Effector memory CD8-positive, alpha-beta T cell (primary cell): ENCODE measurements at regions not wholly inside any gene's neighbourhood (a gene's known extent, or its start where the extent isn't known, plus 50 kb on each side); places are given as distances from the start of the nearest gene placed in this dataset.

Source experiments
- ATAC-seq: fragments of 150-1000 bp; cut with Tn5 transposase; replicated peaks from 2 replicates; pipeline ENCODE4 v1.10.0; 2021; ENCODE audit warnings: mild to moderate bottlenecking, moderate library complexity
- DNase-seq, 3 experiments: peaks; one replicate each; pipeline ENCODE4 v3.0.0; 2021
- H3K27ac Mint-ChIP-seq, 2 donors: one replicate each; pipeline ENCODE4 v1.8.0; 2022; ENCODE audit warnings: mild to moderate bottlenecking in 2 of 2, mixed read lengths in 2 of 2, moderate library complexity in 2 of 2
- H3K27me3 Mint-ChIP-seq, 2 donors: one replicate each; pipeline ENCODE4 v1.8.0; 2022; ENCODE audit warnings: mixed read lengths in 2 of 2
- H3K36me3 Mint-ChIP-seq: one replicate; pipeline ENCODE4 v1.8.0; 2022; ENCODE audit warnings: mild to moderate bottlenecking, moderate library complexity, mixed read lengths; ENCODE audit not compliant: insufficient read depth
- H3K4me1 Mint-ChIP-seq, 2 donors: one replicate each; pipeline ENCODE4 v1.8.0; 2022; ENCODE audit warnings: low read depth in 2 of 2, mixed read lengths in 2 of 2
- H3K4me3 Mint-ChIP-seq, 2 donors: one replicate each; pipeline ENCODE4 v1.8.0; 2022; ENCODE audit warnings: mild to moderate bottlenecking in 2 of 2, mixed read lengths in 2 of 2, moderate library complexity in 2 of 2
- H3K9me3 Mint-ChIP-seq, 2 donors: one replicate each; pipeline ENCODE4 v1.8.0; 2022; ENCODE audit warnings: mixed read lengths in 2 of 2

- H3K27ac Mint-ChIP-seq, result no peak overlapping the region
- DNase-seq (no peak), ATAC-seq (no peak)
- no peaks in the 10 kb centered on the region for H3K4me1 Mint-ChIP-seq
- H3K4me3 Mint-ChIP-seq, result no peak overlapping the region
- H3K9me3 Mint-ChIP-seq, result no peaks in the 10 kb centered on the region
- H3K36me3 Mint-ChIP-seq, result no peaks in the 10 kb centered on the region
- H3K27me3 Mint-ChIP-seq, result no peaks in the 10 kb centered on the region
These were observed 427.1 kb downstream of the TCERG1L start for GRCh38 chr10:130884456-130884855.

- no peaks in the 10 kb centered on the region for H3K27me3 Mint-ChIP-seq
- H3K36me3 Mint-ChIP-seq, result no peaks in the 10 kb centered on the region
- H3K4me3 Mint-ChIP-seq, result no peak overlapping the region
- no peak overlapping the region for H3K27ac Mint-ChIP-seq
- no peaks in the 10 kb centered on the region for H3K4me1 Mint-ChIP-seq
- DNase-seq (no peak), ATAC-seq (no peak)
- no peaks in the 10 kb centered on the region for H3K9me3 Mint-ChIP-seq
These were observed 426.4 kb downstream of the TCERG1L start for GRCh38 chr10:130885021-130885655.

DNA sequence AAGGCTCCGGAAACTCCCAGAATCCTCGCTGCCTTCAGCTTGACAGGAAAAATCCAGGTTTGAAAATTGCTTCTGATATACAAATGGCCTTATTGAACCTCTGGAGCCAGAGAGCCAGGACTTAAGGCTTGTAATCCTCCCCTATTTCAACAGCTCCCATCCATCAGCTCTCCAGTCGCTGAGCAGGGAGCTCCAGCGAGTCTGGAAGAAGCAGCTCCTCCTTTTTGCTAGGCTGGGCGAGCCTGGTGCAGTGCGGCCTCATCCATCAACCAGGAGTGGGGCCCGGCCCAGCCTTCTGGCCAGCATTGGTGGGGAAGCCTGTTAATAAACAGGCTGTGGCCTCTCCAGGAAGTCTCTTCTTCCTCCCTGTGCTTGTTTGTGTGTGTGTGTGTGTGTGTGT, 424.4 kb downstream of the TCERG1L start:
- ATAC-seq, result no peak
- no peaks in the 10 kb centered on the region for H3K27me3 Mint-ChIP-seq
- H3K4me3 Mint-ChIP-seq, result no peak overlapping the region
- H3K36me3 Mint-ChIP-seq, result no peaks in the 10 kb centered on the region
- H3K9me3 Mint-ChIP-seq, result no peaks in the 10 kb centered on the region
- no peak for DNase-seq
- H3K27ac Mint-ChIP-seq, result no peak overlapping the region
- H3K4me1 Mint-ChIP-seq, result no peaks in the 10 kb centered on the region

- ATAC-seq, result no peak
- no peak overlapping the region for H3K27ac Mint-ChIP-seq
- H3K4me3 Mint-ChIP-seq, result no peak overlapping the region
- no peaks in the 10 kb centered on the region for H3K27me3 Mint-ChIP-seq
- no peaks in the 10 kb centered on the region for H3K9me3 Mint-ChIP-seq
- no peaks in the 10 kb centered on the region for H3K4me1 Mint-ChIP-seq
- H3K36me3 Mint-ChIP-seq, result no peaks in the 10 kb centered on the region
- no peak for DNase-seq
These were observed 423.0 kb downstream of the TCERG1L start for GRCh38 chr10:130888493-130888892.

GRCh38 chr10:130889240-130889639, 422.3 kb downstream of the TCERG1L start:
- H3K9me3 Mint-ChIP-seq, result no peaks in the 10 kb centered on the region
- ATAC-seq (no peak), DNase-seq (no peak)
- no peaks in the 10 kb centered on the region for H3K36me3 Mint-ChIP-seq
- no peaks in the 10 kb centered on the region for H3K27me3 Mint-ChIP-seq
- no peak overlapping the region for H3K27ac Mint-ChIP-seq
- H3K4me3 Mint-ChIP-seq, result no peak overlapping the region
- H3K4me1 Mint-ChIP-seq, result no peaks in the 10 kb centered on the region

GRCh38 chr10:130889780-130890179, 421.7 kb downstream of the TCERG1L start:
- H3K27me3 Mint-ChIP-seq, result no peaks in the 10 kb centered on the region
- H3K4me3 Mint-ChIP-seq, result no peak overlapping the region
- ATAC-seq (no peak), DNase-seq (no peak)
- no peak overlapping the region for H3K27ac Mint-ChIP-seq
- no peaks in the 10 kb centered on the region for H3K4me1 Mint-ChIP-seq
- H3K36me3 Mint-ChIP-seq, result no peaks in the 10 kb centered on the region
- H3K9me3 Mint-ChIP-seq, result no peaks in the 10 kb centered on the region

- Mint-ChIP-seq H3K27me3 (no peaks in the 10 kb centered on the region), H3K9me3 (no peaks in the 10 kb centered on the region), H3K36me3 (no peaks in the 10 kb centered on the region), H3K4me1 (no peaks in the 10 kb centered on the region), H3K4me3 (no peak overlapping the region), H3K27ac (no peak overlapping the region)
- DNase-seq (no peak), ATAC-seq (no peak)
These were observed 420.5 kb downstream of the TCERG1L start for GRCh38 chr10:130891066-130891465.

GRCh38 chr10:130894471-130894870, 417.1 kb downstream of the TCERG1L start:
- H3K27me3 Mint-ChIP-seq, result no peaks in the 10 kb centered on the region
- H3K27ac Mint-ChIP-seq, result no peak overlapping the region
- no peak for DNase-seq
- peaks cover 0 to 3% of the 10 kb centered on the region in 2 donors for H3K9me3 Mint-ChIP-seq
- H3K4me1 Mint-ChIP-seq, result peaks cover 0 to under 1% of the 10 kb centered on the region in 2 donors
- no peak for ATAC-seq
- H3K4me3 Mint-ChIP-seq, result no peak overlapping the region
- no peaks in the 10 kb centered on the region for H3K36me3 Mint-ChIP-seq

GRCh38 chr10:130895161-130895560, 416.4 kb downstream of the TCERG1L start:
- peaks cover 0 to 2% of the 10 kb centered on the region in 2 donors for H3K4me1 Mint-ChIP-seq
- H3K4me3 Mint-ChIP-seq, result no peak overlapping the region
- peaks cover 0 to 7% of the 10 kb centered on the region in 2 donors for H3K9me3 Mint-ChIP-seq
- ATAC-seq (no peak), DNase-seq (no peak)
- no peak overlapping the region for H3K27ac Mint-ChIP-seq
- H3K27me3 Mint-ChIP-seq, result no peaks in the 10 kb centered on the region
- H3K36me3 Mint-ChIP-seq, result no peaks in the 10 kb centered on the region

DNA sequence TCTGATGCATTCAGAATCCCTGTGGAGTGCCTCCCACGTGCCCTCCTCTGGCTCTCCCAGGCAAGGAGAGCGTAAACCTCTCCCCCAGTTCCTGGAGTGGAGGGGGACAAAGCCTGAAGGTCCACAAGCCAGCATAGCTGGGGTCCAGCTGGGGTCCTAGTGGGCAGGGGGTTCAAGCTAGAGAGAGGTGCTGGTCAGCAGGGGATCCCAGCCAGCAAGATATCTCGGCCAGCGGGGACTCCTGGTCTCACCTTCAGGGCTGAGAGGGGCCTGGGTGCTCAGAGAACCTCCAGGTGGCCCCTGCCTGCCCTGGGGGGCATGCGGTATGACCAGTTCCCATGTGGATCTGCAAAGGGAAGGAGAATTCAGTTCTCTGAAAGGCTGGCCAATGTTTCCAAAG, 413.7 kb downstream of the TCERG1L start:
- H3K27ac Mint-ChIP-seq, result no peak overlapping the region
- DNase-seq (no peak), ATAC-seq (no peak)
- peaks cover 0 to 2% of the 10 kb centered on the region in 2 donors for H3K4me1 Mint-ChIP-seq
- no peak overlapping the region for H3K4me3 Mint-ChIP-seq
- H3K9me3 Mint-ChIP-seq, result peaks cover 0 to 7% of the 10 kb centered on the region in 2 donors
- no peaks in the 10 kb centered on the region for H3K27me3 Mint-ChIP-seq
- H3K36me3 Mint-ChIP-seq, result no peaks in the 10 kb centered on the region

GRCh38 chr10:130898381-130898780, 413.1 kb downstream of the TCERG1L start:
- ATAC-seq (no peak), DNase-seq (no peak)
- Mint-ChIP-seq H3K27ac (no peak overlapping the region), H3K9me3 (peaks cover 0 to 7% of the 10 kb centered on the region in 2 donors), H3K4me1 (peaks cover 0 to 2% of the 10 kb centered on the region in 2 donors), H3K27me3 (no peaks in the 10 kb centered on the region), H3K4me3 (no peak overlapping the region), H3K36me3 (no peaks in the 10 kb centered on the region)

GRCh38 chr10:130899856-130900255, 411.7 kb downstream of the TCERG1L start:
- H3K9me3 Mint-ChIP-seq, result peaks cover 0 to 7% of the 10 kb centered on the region in 2 donors
- DNase-seq (no peak), ATAC-seq (no peak)
- no peaks in the 10 kb centered on the region for H3K36me3 Mint-ChIP-seq
- H3K27ac Mint-ChIP-seq, result no peak overlapping the region
- H3K27me3 Mint-ChIP-seq, result no peaks in the 10 kb centered on the region
- peaks cover 0 to 2% of the 10 kb centered on the region in 2 donors for H3K4me1 Mint-ChIP-seq
- no peak overlapping the region for H3K4me3 Mint-ChIP-seq

DNA sequence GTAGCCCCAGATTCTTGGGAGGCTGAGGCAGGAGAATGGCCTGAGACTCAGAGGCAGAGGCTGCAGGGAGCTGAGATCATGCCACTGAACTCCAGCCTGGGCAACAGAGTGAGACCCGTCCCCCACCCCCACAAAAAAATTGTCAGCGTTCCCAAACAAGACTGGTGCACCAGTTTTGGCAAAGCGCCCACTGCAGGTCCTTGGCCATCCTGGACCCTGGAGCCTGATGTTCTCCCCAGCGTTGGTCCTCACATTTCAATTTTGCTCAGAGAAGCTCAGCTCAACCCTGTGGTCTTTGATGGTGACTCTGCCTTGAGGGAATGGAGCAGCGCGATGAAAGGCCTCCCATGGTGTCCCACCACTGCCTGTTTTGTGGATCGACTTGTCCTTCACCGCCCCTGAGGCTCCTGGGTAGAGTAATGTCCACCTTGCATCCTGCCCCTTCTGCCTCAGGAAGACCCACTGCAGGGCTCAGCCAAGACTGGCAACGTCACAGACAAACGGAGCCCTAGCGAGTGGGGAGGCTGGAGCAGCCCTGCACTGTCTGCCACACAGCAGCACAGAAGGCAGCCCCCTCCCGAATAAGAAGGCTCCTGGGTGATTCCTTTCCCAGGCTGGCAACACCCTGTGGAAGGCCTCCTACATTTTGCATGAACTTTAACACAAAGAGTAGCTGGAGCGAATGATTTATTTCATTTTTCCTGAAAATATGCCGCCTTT, 410.9 kb downstream of the TCERG1L start:
- no peaks in the 10 kb centered on the region for H3K27me3 Mint-ChIP-seq
- no peak overlapping the region for H3K27ac Mint-ChIP-seq
- H3K36me3 Mint-ChIP-seq, result no peaks in the 10 kb centered on the region
- no peak for DNase-seq
- peaks cover 0 to 7% of the 10 kb centered on the region in 2 donors for H3K9me3 Mint-ChIP-seq
- H3K4me3 Mint-ChIP-seq, result no peak overlapping the region
- no peak for ATAC-seq
- H3K4me1 Mint-ChIP-seq, result peaks cover 0 to 2% of the 10 kb centered on the region in 2 donors
